ENCODE measurements at regions not wholly inside any gene's neighbourhood (a gene's known extent, or its start where the extent isn't known, plus 50 kb on each side); places are given as distances from the start of the nearest gene placed in this dataset.
"Not testable (repeated sequence)": the region's sequence is repeated elsewhere in the genome, so short reads cannot be mapped to it uniquely, and the experiment has no call there.

GRCh38 chr12:131334835-131335234 lies 376.1 kb upstream of the SFSWAP start:
- Mint-ChIP-seq H3K4me3 (no peak overlapping the region), H3K27ac (ENCODE audit: unreplicated experiment) (no peak overlapping the region), H3K36me3 (ENCODE audit: low read depth) (peaks cover 6% of the 10 kb centered on the region), H3K27me3 (ENCODE audit: low read depth) (no peaks in the 10 kb centered on the region), H3K4me1 (peaks cover 16% of the 10 kb centered on the region), H3K9me3 (peaks cover 4% of the 10 kb centered on the region)
- TF ChIP-seq CTCF (conservative IDR thresholded peaks at IDR 0.05): no peak
- no peak for DNase-seq (ENCODE audit: low read depth, low spot score)

- Mint-ChIP-seq H3K9me3 (no peaks in the 10 kb centered on the region), H3K4me1 (peaks cover 13% of the 10 kb centered on the region), H3K4me3 (no peak overlapping the region), H3K27ac (ENCODE audit: unreplicated experiment) (no peak overlapping the region), H3K36me3 (ENCODE audit: low read depth) (no peaks in the 10 kb centered on the region), H3K27me3 (ENCODE audit: low read depth) (no peaks in the 10 kb centered on the region)
- no peak for DNase-seq (ENCODE audit: low read depth, low spot score)
- no peak for TF ChIP-seq CTCF (conservative IDR thresholded peaks at IDR 0.05)
These were observed 375.4 kb upstream of the SFSWAP start for GRCh38 chr12:131335456-131335855.

GRCh38 chr12:131337861-131338260 lies 373.0 kb upstream of the SFSWAP start:
- Mint-ChIP-seq H3K27ac (ENCODE audit: unreplicated experiment) (peak overlapping the region; percentile 84), H3K4me1 (peaks cover 12% of the 10 kb centered on the region)
- not testable (repeated sequence) for H3K36me3 Mint-ChIP-seq (ENCODE audit: low read depth); H3K9me3 Mint-ChIP-seq; DNase-seq (ENCODE audit: low read depth, low spot score); H3K27me3 Mint-ChIP-seq (ENCODE audit: low read depth); H3K4me3 Mint-ChIP-seq

- TF ChIP-seq CTCF (conservative IDR thresholded peaks at IDR 0.05): no peak
- DNase-seq (ENCODE audit: low read depth, low spot score): no peak
- Mint-ChIP-seq H3K36me3 (ENCODE audit: low read depth) (no peaks in the 10 kb centered on the region), H3K27me3 (ENCODE audit: low read depth) (no peaks in the 10 kb centered on the region), H3K4me1 (peaks cover 10% of the 10 kb centered on the region), H3K4me3 (no peak overlapping the region), H3K27ac (ENCODE audit: unreplicated experiment) (no peak overlapping the region), H3K9me3 (no peaks in the 10 kb centered on the region)
These were observed 370.2 kb upstream of the SFSWAP start for GRCh38 chr12:131340616-131341210.

GRCh38 chr12:131341608-131342007 lies 369.3 kb upstream of the SFSWAP start:
- not testable (repeated sequence) for H3K27ac Mint-ChIP-seq (ENCODE audit: unreplicated experiment); H3K4me1 Mint-ChIP-seq; H3K9me3 Mint-ChIP-seq; H3K27me3 Mint-ChIP-seq (ENCODE audit: low read depth); H3K4me3 Mint-ChIP-seq; DNase-seq (ENCODE audit: low read depth, low spot score); H3K36me3 Mint-ChIP-seq (ENCODE audit: low read depth)

- not testable (repeated sequence) for H3K36me3 Mint-ChIP-seq (ENCODE audit: low read depth)
These were observed 367.5 kb upstream of the SFSWAP start for GRCh38 chr12:131343436-131343835.

GRCh38 chr12:131344715-131345520 lies 366.0 kb upstream of the SFSWAP start:
- not testable (repeated sequence) for H3K27me3 Mint-ChIP-seq (ENCODE audit: low read depth)

More at GRCh38 chr12:131343436-131343835, 367.5 kb upstream of the SFSWAP start:
- H3K27me3 Mint-ChIP-seq (ENCODE audit: low read depth); H3K4me3 Mint-ChIP-seq; H3K27ac Mint-ChIP-seq (ENCODE audit: unreplicated experiment); DNase-seq (ENCODE audit: low read depth, low spot score); H3K9me3 Mint-ChIP-seq: not testable (repeated sequence)
- H3K4me1 Mint-ChIP-seq: peaks cover 24% of the 10 kb centered on the region

More at GRCh38 chr12:131344715-131345520, 366.0 kb upstream of the SFSWAP start:
- H3K9me3 Mint-ChIP-seq; H3K4me3 Mint-ChIP-seq; H3K36me3 Mint-ChIP-seq (ENCODE audit: low read depth); H3K27ac Mint-ChIP-seq (ENCODE audit: unreplicated experiment); DNase-seq (ENCODE audit: low read depth, low spot score): not testable (repeated sequence)
- H3K4me1 Mint-ChIP-seq: peaks cover 37% of the 10 kb centered on the region

Data from neural crest cell (in vitro differentiated cells).